ENCODE measurements at regions not wholly inside any gene's neighbourhood (a gene's known extent, or its start where the extent isn't known, plus 50 kb on each side); places are given as distances from the start of the nearest gene placed in this dataset.

DNA sequence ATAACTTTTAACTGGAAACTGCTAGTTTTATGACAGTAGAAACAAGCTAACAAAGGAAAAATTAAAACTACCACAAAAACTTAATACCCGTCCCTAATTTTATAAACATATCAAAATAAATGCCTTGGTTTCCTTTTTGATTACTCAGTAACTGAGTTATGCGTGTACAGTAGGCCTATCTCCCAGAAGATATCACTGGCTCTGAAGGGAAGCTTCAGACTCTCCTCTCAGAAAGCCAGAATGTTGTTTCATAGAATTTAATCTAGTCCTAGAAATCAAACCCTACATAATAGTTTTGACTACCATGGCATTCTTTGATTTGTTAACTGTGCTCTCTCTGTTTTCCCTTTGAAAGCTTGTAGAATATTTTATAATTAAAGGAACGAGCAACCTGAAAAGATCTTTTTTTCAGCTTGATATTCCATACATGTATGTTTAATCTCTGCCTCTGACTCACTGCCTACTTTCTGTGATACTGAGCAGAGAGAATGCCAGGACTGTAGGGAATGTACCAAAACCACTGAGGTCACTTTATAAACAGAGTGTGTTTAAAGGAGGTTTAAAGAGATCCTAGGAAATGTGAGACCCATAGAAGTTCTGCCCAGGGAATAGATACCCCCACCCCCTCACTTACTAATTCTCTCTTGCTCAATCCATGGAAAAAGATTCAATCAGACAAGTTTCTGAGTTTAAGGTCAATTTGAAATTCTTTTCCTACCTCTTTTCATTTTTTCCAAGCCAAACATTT, 311.5 kb downstream of the HDGFL1 start:
- peak; percentile 97 for DNase-seq (ENCODE audit: low read depth)
- TF ChIP-seq, protein P1, sequence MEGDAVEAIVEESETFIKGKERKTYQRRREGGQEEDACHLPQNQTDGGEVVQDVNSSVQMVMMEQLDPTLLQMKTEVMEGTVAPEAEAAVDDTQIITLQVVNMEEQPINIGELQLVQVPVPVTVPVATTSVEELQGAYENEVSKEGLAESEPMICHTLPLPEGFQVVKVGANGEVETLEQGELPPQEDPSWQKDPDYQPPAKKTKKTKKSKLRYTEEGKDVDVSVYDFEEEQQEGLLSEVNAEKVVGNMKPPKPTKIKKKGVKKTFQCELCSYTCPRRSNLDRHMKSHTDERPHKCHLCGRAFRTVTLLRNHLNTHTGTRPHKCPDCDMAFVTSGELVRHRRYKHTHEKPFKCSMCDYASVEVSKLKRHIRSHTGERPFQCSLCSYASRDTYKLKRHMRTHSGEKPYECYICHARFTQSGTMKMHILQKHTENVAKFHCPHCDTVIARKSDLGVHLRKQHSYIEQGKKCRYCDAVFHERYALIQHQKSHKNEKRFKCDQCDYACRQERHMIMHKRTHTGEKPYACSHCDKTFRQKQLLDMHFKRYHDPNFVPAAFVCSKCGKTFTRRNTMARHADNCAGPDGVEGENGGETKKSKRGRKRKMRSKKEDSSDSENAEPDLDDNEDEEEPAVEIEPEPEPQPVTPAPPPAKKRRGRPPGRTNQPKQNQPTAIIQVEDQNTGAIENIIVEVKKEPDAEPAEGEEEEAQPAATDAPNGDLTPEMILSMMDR (conservative IDR thresholded peaks at IDR 0.05; ENCODE audit: low read depth, low read length): no peak
- H3K4me3 ChIP-seq (ENCODE audit: low read length): no peak overlapping the region

DNA sequence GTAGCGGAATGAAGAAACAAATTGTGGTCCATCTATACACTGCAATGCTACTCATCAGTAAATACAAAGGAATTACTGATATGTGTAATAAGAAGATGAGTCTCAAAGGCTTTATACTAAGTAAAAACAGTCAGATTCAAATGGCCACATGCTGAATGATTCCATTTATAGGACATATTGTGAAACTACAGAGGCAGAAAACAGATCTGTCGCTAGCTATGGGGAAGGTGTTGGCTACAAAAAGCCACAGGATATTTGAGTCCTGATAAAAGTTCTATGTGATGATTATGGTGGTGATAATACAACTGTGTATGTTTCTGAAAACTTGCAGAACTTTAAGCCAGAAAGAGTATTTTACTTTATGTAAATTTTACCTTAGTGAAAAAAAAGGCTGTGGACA, 313.2 kb downstream of the HDGFL1 start:
- no peak overlapping the region for H3K4me3 ChIP-seq (ENCODE audit: low read length)
- no peak for DNase-seq (ENCODE audit: low read depth)
- TF ChIP-seq, protein P1 (conservative IDR thresholded peaks at IDR 0.05; ENCODE audit: low read depth, low read length): no peak

GRCh38 chr6:22883061-22883717, 313.8 kb downstream of the HDGFL1 start:
- H3K4me3 ChIP-seq (ENCODE audit: low read length): no peak overlapping the region
- TF ChIP-seq, protein P1 (conservative IDR thresholded peaks at IDR 0.05; ENCODE audit: low read depth, low read length): no peak
- no peak for DNase-seq (ENCODE audit: low read depth)

DNA sequence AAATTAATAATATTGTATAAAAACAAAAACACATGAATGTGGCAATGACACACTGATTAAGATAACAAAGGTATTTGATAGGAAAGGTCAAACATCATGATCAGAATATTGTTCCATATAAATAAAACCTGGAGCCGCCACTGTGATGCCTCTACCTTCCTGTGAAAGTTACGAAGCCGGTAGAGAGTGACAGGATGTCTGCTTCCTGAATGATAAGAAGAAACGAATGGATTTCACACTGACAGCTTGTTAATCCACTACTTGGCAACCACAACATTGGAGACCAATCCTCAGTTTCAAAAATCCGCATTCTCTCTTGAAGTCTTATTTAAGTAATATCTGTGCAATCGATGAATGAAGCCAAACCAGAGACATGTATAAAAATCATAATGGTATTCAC, 315.1 kb downstream of the HDGFL1 start:
- H3K4me3 ChIP-seq (ENCODE audit: low read length): no peak overlapping the region
- DNase-seq (ENCODE audit: low read depth): no peak
- TF ChIP-seq, protein P1 (conservative IDR thresholded peaks at IDR 0.05; ENCODE audit: low read depth, low read length): no peak

GRCh38 chr6:22886650-22887581, 317.6 kb downstream of the HDGFL1 start:
- no peak overlapping the region for H3K4me3 ChIP-seq (ENCODE audit: low read length)
- TF ChIP-seq, protein P1 (conservative IDR thresholded peaks at IDR 0.05; ENCODE audit: low read depth, low read length): no peak
- DNase-seq (ENCODE audit: low read depth): peak; percentile 76

GRCh38 chr6:22888163-22888752, 318.9 kb downstream of the HDGFL1 start:
- DNase-seq (ENCODE audit: low read depth): peak; percentile 82
- TF ChIP-seq, protein P1 (conservative IDR thresholded peaks at IDR 0.05; ENCODE audit: low read depth, low read length): no peak
- no peak overlapping the region for H3K4me3 ChIP-seq (ENCODE audit: low read length)
